Glutamatergic neuron (in vitro differentiated cells): ENCODE measurements at regions not wholly inside any gene's neighbourhood (a gene's known extent, or its start where the extent isn't known, plus 50 kb on each side); places are given as distances from the start of the nearest gene placed in this dataset.
"Not testable (repeated sequence)": the region's sequence is repeated elsewhere in the genome, so short reads cannot be mapped to it uniquely, and the experiment has no call there.

Source experiments
- DNase-seq: peaks from one replicate; pipeline ENCODE4 v3.0.0; 2022
- H3K27ac Mint-ChIP-seq: one replicate; pipeline ENCODE4 v1.8.0; 2020; ENCODE audit warnings: mild to moderate bottlenecking, mixed read lengths, inconsistent platforms; ENCODE audit not compliant: unreplicated experiment
- H3K27me3 Mint-ChIP-seq: one replicate; pipeline ENCODE4 v1.8.0; 2020; ENCODE audit warnings: mild to moderate bottlenecking, moderate library complexity, mixed read lengths, inconsistent platforms; ENCODE audit not compliant: unreplicated experiment
- H3K36me3 Mint-ChIP-seq: one replicate; pipeline ENCODE4 v1.8.0; 2020; ENCODE audit warnings: mild to moderate bottlenecking, mixed read lengths, inconsistent platforms; ENCODE audit not compliant: unreplicated experiment
- H3K4me1 Mint-ChIP-seq: one replicate; pipeline ENCODE4 v1.8.0; 2020; ENCODE audit warnings: mild to moderate bottlenecking, low read depth, mixed read lengths, inconsistent platforms; ENCODE audit not compliant: unreplicated experiment
- H3K4me3 Mint-ChIP-seq: one replicate; pipeline ENCODE4 v1.8.0; 2020; ENCODE audit warnings: mild to moderate bottlenecking, mixed read lengths, inconsistent platforms; ENCODE audit not compliant: unreplicated experiment
- H3K9me3 Mint-ChIP-seq: one replicate; pipeline ENCODE4 v1.8.0; 2020; ENCODE audit warnings: mild to moderate bottlenecking, moderate library complexity, mixed read lengths, inconsistent platforms; ENCODE audit not compliant: unreplicated experiment
- CTCF ChIP-seq: fragments of 200-600 bp; sonication (generic); IDR thresholded peaks from one replicate; pipeline ENCODE4 v1.5.0; 2021; ENCODE audit not compliant: partially characterized antibody, unreplicated experiment

GRCh38 chr6:20274137-20274536, 61.9 kb upstream of the MBOAT1 start:
- DNase-seq: no peak
- H3K27ac Mint-ChIP-seq: no peak overlapping the region
- no peaks in the 10 kb centered on the region for H3K4me1 Mint-ChIP-seq
- TF ChIP-seq CTCF: no peak
- H3K9me3 Mint-ChIP-seq: no peaks in the 10 kb centered on the region
- no peaks in the 10 kb centered on the region for H3K36me3 Mint-ChIP-seq
- H3K27me3 Mint-ChIP-seq: no peaks in the 10 kb centered on the region
- no peak overlapping the region for H3K4me3 Mint-ChIP-seq

- not testable (repeated sequence) for H3K27me3 Mint-ChIP-seq, H3K27ac Mint-ChIP-seq, DNase-seq, H3K4me1 Mint-ChIP-seq, H3K9me3 Mint-ChIP-seq, H3K4me3 Mint-ChIP-seq, H3K36me3 Mint-ChIP-seq
Measured at GRCh38 chr6:20275837-20276236, 63.6 kb upstream of the MBOAT1 start.

GRCh38 chr6:20277724-20278123, 65.5 kb upstream of the MBOAT1 start:
- H3K4me1 Mint-ChIP-seq, H3K36me3 Mint-ChIP-seq, H3K27ac Mint-ChIP-seq, H3K27me3 Mint-ChIP-seq, DNase-seq, H3K9me3 Mint-ChIP-seq, H3K4me3 Mint-ChIP-seq: not testable (repeated sequence)

- Mint-ChIP-seq H3K36me3 (peaks cover 6% of the 10 kb centered on the region), H3K27me3 (no peaks in the 10 kb centered on the region), H3K4me1 (no peaks in the 10 kb centered on the region), H3K27ac (no peak overlapping the region), H3K9me3 (peaks cover 2% of the 10 kb centered on the region), H3K4me3 (no peak overlapping the region)
- no peak for DNase-seq
- no peak for TF ChIP-seq CTCF
Measured at GRCh38 chr6:20279051-20279450, 66.8 kb upstream of the MBOAT1 start.

GRCh38 chr6:20279608-20280287, 67.5 kb upstream of the MBOAT1 start:
- no peak overlapping the region for H3K27ac Mint-ChIP-seq
- no peak for DNase-seq
- no peaks in the 10 kb centered on the region for H3K27me3 Mint-ChIP-seq
- peaks cover 2% of the 10 kb centered on the region for H3K9me3 Mint-ChIP-seq
- H3K4me1 Mint-ChIP-seq: no peaks in the 10 kb centered on the region
- H3K4me3 Mint-ChIP-seq: no peak overlapping the region
- H3K36me3 Mint-ChIP-seq: peaks cover 6% of the 10 kb centered on the region
- TF ChIP-seq CTCF: no peak

GRCh38 chr6:20280288-20280621, 68.0 kb upstream of the MBOAT1 start:
- DNase-seq: no peak
- Mint-ChIP-seq H3K27me3 (no peaks in the 10 kb centered on the region), H3K36me3 (peaks cover 6% of the 10 kb centered on the region), H3K4me1 (no peaks in the 10 kb centered on the region), H3K9me3 (peaks cover 2% of the 10 kb centered on the region), H3K4me3 (no peak overlapping the region), H3K27ac (no peak overlapping the region)
- TF ChIP-seq CTCF: no peak
